GM21423 (cell line): ENCODE measurements at regions not wholly inside any gene's neighbourhood (a gene's known extent, or its start where the extent isn't known, plus 50 kb on each side); places are given as distances from the start of the nearest gene placed in this dataset.
"Not testable (repeated sequence)": the region's sequence is repeated elsewhere in the genome, so short reads cannot be mapped to it uniquely, and the experiment has no call there.

Source experiments
- ATAC-seq: cut with Tn5 transposase; IDR thresholded peaks from one replicate; pipeline ENCODE4 v1.9.1; 2021; ENCODE audit warnings: mild to moderate bottlenecking, moderate library complexity; ENCODE audit not compliant: unreplicated experiment

- ATAC-seq = not testable (repeated sequence)
Observed at GRCh38 chr6:134791243-134791843, 158.6 kb downstream of the ALDH8A1 start.

GRCh38 chr6:134787261-134787877 is 162.5 kb downstream of the ALDH8A1 start:
- no peak for ATAC-seq

- no peak for ATAC-seq
Observed at GRCh38 chr6:134784336-134784735, 165.6 kb downstream of the ALDH8A1 start.

GRCh38 chr6:134778431-134778830 is 171.5 kb downstream of the ALDH8A1 start:
- ATAC-seq = no peak

GRCh38 chr6:134774201-134774638 is 175.7 kb downstream of the ALDH8A1 start:
- no peak for ATAC-seq

- no peak for ATAC-seq
Observed at GRCh38 chr6:134772671-134773360, 177.1 kb downstream of the ALDH8A1 start.

GRCh38 chr6:134768931-134769330 is 181.0 kb downstream of the ALDH8A1 start:
- ATAC-seq = no peak

GRCh38 chr6:134766497-134766896 is 183.4 kb downstream of the ALDH8A1 start:
- no peak for ATAC-seq

- no peak for ATAC-seq
Observed at GRCh38 chr6:134764741-134765140, 185.2 kb downstream of the ALDH8A1 start.

- ATAC-seq = not testable (repeated sequence)
Observed at GRCh38 chr6:134763575-134763974, 186.3 kb downstream of the ALDH8A1 start.

- ATAC-seq = no peak
Observed at GRCh38 chr6:134758621-134759020, 191.3 kb downstream of the ALDH8A1 start.

- ATAC-seq = no peak
Observed at GRCh38 chr6:134757911-134758361, 192.0 kb downstream of the ALDH8A1 start.

GRCh38 chr6:134756374-134757025 is 193.4 kb downstream of the ALDH8A1 start:
- ATAC-seq = no peak

- ATAC-seq = no peak
Observed at GRCh38 chr6:134754013-134754690, 195.7 kb downstream of the ALDH8A1 start.

- no peak for ATAC-seq
Observed at GRCh38 chr6:134753001-134753400, 196.9 kb downstream of the ALDH8A1 start.

GRCh38 chr6:134752445-134752844 is 197.5 kb downstream of the ALDH8A1 start:
- no peak for ATAC-seq

- ATAC-seq = no peak
Observed at GRCh38 chr6:134750669-134751068, 199.2 kb downstream of the ALDH8A1 start.

- no peak for ATAC-seq
Observed at GRCh38 chr6:134748484-134748883, 201.4 kb downstream of the ALDH8A1 start.

GRCh38 chr6:134747197-134747596 is 202.7 kb downstream of the ALDH8A1 start:
- not testable (repeated sequence) for ATAC-seq

- no peak for ATAC-seq
Observed at GRCh38 chr6:134746140-134746539, 203.8 kb downstream of the ALDH8A1 start.

- ATAC-seq = not testable (repeated sequence)
Observed at GRCh38 chr6:134745192-134745591, 204.7 kb downstream of the ALDH8A1 start.
